Endothelial cell of umbilical vein (primary cell): ENCODE measurements at regions not wholly inside any gene's neighbourhood (a gene's known extent, or its start where the extent isn't known, plus 50 kb on each side); places are given as distances from the start of the nearest gene placed in this dataset.

Experiments used
- BruUV-seq: library from RNA; stranded (reverse); fragments of 400-500 nt; replicated peaks from 2 replicates; lab custom pipeline; 2021; lab: Mats Ljungman, UMichigan
- CTCF ChIA-PET: fragments of 300-600, 350-600 bp; sonication (Branson Sonifier 250); formaldehyde crosslinking; loops from one replicate; lab custom pipeline; 2021; ENCODE audit warnings: antibody characterized with exemption, inconsistent platforms; lab: Charles Lee
- POLR2A ChIA-PET: fragments of 300-600, 350-600 bp; sonication (Branson Sonifier 250); formaldehyde crosslinking; loops from one replicate; lab custom pipeline; 2021; ENCODE audit warnings: antibody characterized with exemption, inconsistent platforms; lab: Charles Lee
- DNase-seq: peaks from one replicate; pipeline ENCODE4 v3.0.0-alpha.2; 2011; ENCODE audit warnings: low read depth, low spot score
- FAIRE-seq: peaks from 2 replicates; lab custom pipeline; 2011; peaks lifted over from hg19 to GRCh38; lab: Jason Lieb, UNC
- H2AFZ ChIP-seq: 2 replicates; pipeline ENCODE4 v1.6.0; 2012; ENCODE audit warnings: low read depth, low read length, control low read depth, inconsistent platforms
- H3K27ac ChIP-seq: 2 replicates; pipeline ENCODE4 v1.5.1; 2011; ENCODE audit warnings: low read depth, mild to moderate bottlenecking, control low read depth, low read length, moderate library complexity; ENCODE audit not compliant: insufficient read depth
- H3K27me3 ChIP-seq, 2 experiments: 2 replicates each; pipeline versions ENCODE4 v1.6.0 to v1.6.1; 2011; ENCODE audit warnings: low read length in 2 of 2, mixed read lengths in 1 of 2; ENCODE audit not compliant: control insufficient read depth in 2 of 2, insufficient read depth in 2 of 2
- H3K36me3 ChIP-seq, 2 experiments: 2 replicates in 1 of 2; 3 replicates in 1 of 2; pipeline ENCODE4 v1.5.1; 2011; ENCODE audit warnings: low read length in 2 of 2, mild to moderate bottlenecking in 1 of 2, moderate library complexity in 1 of 2; ENCODE audit not compliant: control insufficient read depth in 2 of 2, insufficient read depth in 2 of 2; ENCODE audit errors: extremely low read depth in 1 of 2
- H3K4me1 ChIP-seq: 3 replicates; pipeline ENCODE4 v1.5.1; 2011; ENCODE audit warnings: mild to moderate bottlenecking, low read length; ENCODE audit not compliant: control insufficient read depth, insufficient read depth; ENCODE audit errors: extremely low read depth
- H3K4me2 ChIP-seq: 2 replicates; pipeline ENCODE4 v1.6.1; 2011; ENCODE audit warnings: low read length, control low read depth, mixed read lengths; ENCODE audit not compliant: insufficient read depth
- H3K4me3 ChIP-seq, 3 experiments: fragments of 200-600 bp in 1 of 3; sonication (generic), shearing (Covaris generic) in 1 of 3; replicated peaks in 1 of 3; 2 replicates each; pipeline ENCODE4 v1.5.1; 2011 to 2016; ENCODE audit warnings: control low read depth in 3 of 3, low read length in 3 of 3, mild to moderate bottlenecking in 2 of 3, inconsistent platforms in 1 of 3, low read depth in 1 of 3, moderate library complexity in 1 of 3; ENCODE audit not compliant: insufficient read depth in 1 of 3
- H3K79me2 ChIP-seq: 2 replicates; pipeline ENCODE4 v1.6.0; 2012; ENCODE audit warnings: low read length, inconsistent platforms; ENCODE audit not compliant: control insufficient read depth, insufficient read depth
- H3K9ac ChIP-seq: replicated peaks from 2 replicates; pipeline ENCODE3; 2011; ENCODE audit warnings: low read length, control low read depth; ENCODE audit not compliant: insufficient read depth; ENCODE audit errors: extremely low read depth
- H3K9me1 ChIP-seq: replicated peaks from 3 replicates; pipeline ENCODE4 v1.6.0; 2011; ENCODE audit warnings: mild to moderate bottlenecking, low read length; ENCODE audit not compliant: control insufficient read depth, insufficient read depth; ENCODE audit errors: extremely low read depth
- H3K9me3 ChIP-seq: replicated peaks from 2 replicates; pipeline ENCODE4 v1.5.1; 2012; ENCODE audit warnings: low read length, inconsistent platforms; ENCODE audit not compliant: control insufficient read depth, insufficient read depth
- H4K20me1 ChIP-seq: replicated peaks from 2 replicates; pipeline ENCODE3; 2011; ENCODE audit warnings: mild to moderate bottlenecking, low read length; ENCODE audit not compliant: control insufficient read depth, insufficient read depth; ENCODE audit errors: extremely low read depth
- CTCF ChIP-seq, 2 donors: IDR thresholded peaks; 1 replicate in 1 of 2; 2 replicates in 1 of 2; pipeline ENCODE4 v1.5.1; 2011; ENCODE audit warnings: low read length in 2 of 2, mild to moderate bottlenecking in 2 of 2, moderate library complexity in 2 of 2, control low read depth in 1 of 2, inconsistent platforms in 1 of 2, low read depth in 1 of 2; ENCODE audit not compliant: insufficient read depth in 1 of 2; ENCODE audit errors: extremely low read depth in 1 of 2
- EZH2 ChIP-seq: IDR thresholded peaks from 2 replicates; pipeline ENCODE4 v1.6.1; 2012; ENCODE audit warnings: borderline replicate concordance, low read depth, mild to moderate bottlenecking, moderate library complexity, low read length, inconsistent platforms; ENCODE audit not compliant: severe bottlenecking
- FOS ChIP-seq: IDR thresholded peaks from 2 replicates; pipeline ENCODE4 v1.6.1; 2011; ENCODE audit warnings: mild to moderate bottlenecking, low read length, moderate library complexity, borderline replicate concordance; ENCODE audit not compliant: insufficient read depth
- GATA2 ChIP-seq: IDR thresholded peaks from 2 replicates; pipeline ENCODE4 v1.7.0; 2011; ENCODE audit warnings: low read depth, mild to moderate bottlenecking, moderate library complexity, mixed read lengths, low read length; ENCODE audit not compliant: insufficient read length, insufficient read depth
- JUN ChIP-seq: IDR thresholded peaks from 2 replicates; pipeline ENCODE4 v1.6.1; 2011; ENCODE audit warnings: borderline replicate concordance, low read depth; ENCODE audit not compliant: insufficient read length, insufficient read depth
- MAX ChIP-seq: IDR thresholded peaks from 2 replicates; pipeline ENCODE4 v1.6.1; 2011; ENCODE audit not compliant: insufficient read depth, insufficient read length
- MYC ChIP-seq: IDR thresholded peaks from one replicate; pipeline ENCODE4 v1.6.1; 2011; ENCODE audit warnings: mild to moderate bottlenecking, low read depth, low read length
- POLR2A ChIP-seq: IDR thresholded peaks from 2 replicates; pipeline ENCODE4 v1.6.1; 2012; ENCODE audit warnings: low read depth, mild to moderate bottlenecking, control low read depth, low read length
- POLR2AphosphoS5 ChIP-seq: IDR thresholded peaks from 2 replicates; pipeline ENCODE4 v1.6.1; 2012; ENCODE audit warnings: low read depth, mild to moderate bottlenecking, control low read depth, low read length, moderate library complexity; ENCODE audit not compliant: insufficient read depth
- dilution Hi-C: fragments of 300-500 bp; cut with MboI; formaldehyde crosslinking; loops from one replicate; pipeline ENCODE4 v1.15.0; 2019; ENCODE audit warnings: low sequenced_read_pairs; ENCODE audit not compliant: extremely low pct_ligation_motif_present
- intact Hi-C: fragments of 100-400 bp; cut with micrococcal nuclease; formaldehyde crosslinking; loops from one replicate; pipeline ENCODE4 v1.10.0; 2022

- TF ChIP-seq CTCF (IDR thresholded peaks at IDR 0.05; ENCODE audit: extremely low read depth in 1 of 2, insufficient read depth in 1 of 2, low read depth in 1 of 2, low read length in 2 of 2): peak; percentile 39 to 44
- TF ChIP-seq MAX: no peak
- no peak for TF ChIP-seq POLR2A
- intact Hi-C loops (loop anchor here (2.0 kb wide), 1 partner anchor 854 kb away; no protein-coding TSS in a partner anchor), dilution Hi-C loops (no loop called here)
- no peaks in the 10 kb centered on the region for H3K9me3 ChIP-seq
- no peak overlapping the region for H3K4me3 ChIP-seq
- peak; percentile 31 for DNase-seq
- H3K79me2 ChIP-seq: no peaks in the 10 kb centered on the region
- no peak overlapping the region for H3K4me2 ChIP-seq
- H4K20me1 ChIP-seq: no peaks in the 10 kb centered on the region
- no peaks in the 10 kb centered on the region for H3K36me3 ChIP-seq
- ChIA-PET POLR2A (interaction anchor here (0.5 kb wide), 1 partner anchor 29 kb away, joined by 3 read pairs; no protein-coding TSS in a partner anchor), CTCF (interaction anchor here (0.5 to 2.0 kb wide), 27 partner anchors 8 to 1731 kb away, joined by 3 to 14 read pairs (median 4); no protein-coding TSS in a partner anchor)
- no peaks in the 10 kb centered on the region for H3K4me1 ChIP-seq
- FAIRE-seq: peak; percentile 66
- no peak overlapping the region for H2AFZ ChIP-seq
- H3K27me3 ChIP-seq: no peaks in the 10 kb centered on the region
- no peaks in the 10 kb centered on the region for H3K9me1 ChIP-seq
- no peak overlapping the region for H3K9ac ChIP-seq
- BruUV-seq: no TSS peak
- no peak overlapping the region for H3K27ac ChIP-seq
Measured at GRCh38 chr1:188782220-188782841, 1695.3 kb downstream of the BRINP3 start.

GRCh38 chr1:188794969-188795368, 1682.7 kb downstream of the BRINP3 start:
- ChIA-PET POLR2A (no interaction called here), CTCF (interaction anchor here (2.6 kb wide), 1 partner anchor 12 kb away, joined by 14 read pairs; no protein-coding TSS in a partner anchor)
- no peak overlapping the region for H3K27ac ChIP-seq
- TF ChIP-seq GATA2 (no peak), POLR2AphosphoS5 (no peak), EZH2 (no peak), MAX (no peak), FOS (no peak), JUN (no peak), MYC (no peak), POLR2A (no peak), CTCF (IDR thresholded peaks at IDR 0.05; ENCODE audit: extremely low read depth in 1 of 2, insufficient read depth in 1 of 2, low read depth in 1 of 2, low read length in 2 of 2) (no peak)
- H3K27me3 ChIP-seq: no peaks in the 10 kb centered on the region
- dilution Hi-C loops: no loop called here
- FAIRE-seq: no peak
- BruUV-seq: no TSS peak
- intact Hi-C loops: no loop called here
- H4K20me1 ChIP-seq: no peaks in the 10 kb centered on the region
- no peaks in the 10 kb centered on the region for H3K36me3 ChIP-seq
- no peak overlapping the region for H3K4me2 ChIP-seq
- no peaks in the 10 kb centered on the region for H3K4me1 ChIP-seq
- no peak overlapping the region for H3K4me3 ChIP-seq
- H2AFZ ChIP-seq: no peak overlapping the region
- no peaks in the 10 kb centered on the region for H3K9me1 ChIP-seq
- H3K9ac ChIP-seq: no peak overlapping the region
- H3K79me2 ChIP-seq: no peaks in the 10 kb centered on the region
- no peaks in the 10 kb centered on the region for H3K9me3 ChIP-seq
- no peak for DNase-seq
